ENCODE measurements at regions not wholly inside any gene's neighbourhood (a gene's known extent, or its start where the extent isn't known, plus 50 kb on each side); places are given as distances from the start of the nearest gene placed in this dataset.
A peak's percentile ranks its signal among the peaks of the same experiment; 100 is the strongest.

GRCh38 chr4:11636031-11636430 is 207.3 kb upstream of the HS3ST1 start:
- Histone ChIP-seq H3K4me3 (no peak overlapping the region), H3K27ac (no peak overlapping the region), H3K4me1 (no peaks in the 10 kb centered on the region), H3K27me3 (ENCODE audit: low read depth) (no peaks in the 10 kb centered on the region), H3K36me3 (no peaks in the 10 kb centered on the region), H3K9me3 (no peaks in the 10 kb centered on the region)
- TF ChIP-seq CTCF (IDR thresholded peaks at IDR 0.05), result no peak
- intact Hi-C loops (cut with DNase I), result no loop called here
- DNase-seq (no peak), ATAC-seq (no peak)

GRCh38 chr4:11635342-11635741 is 206.6 kb upstream of the HS3ST1 start:
- DNase-seq (no peak), ATAC-seq (peak; percentile 42 to 51)
- H3K27ac ChIP-seq, result no peak overlapping the region
- H3K27me3 ChIP-seq (ENCODE audit: low read depth), result no peaks in the 10 kb centered on the region
- no peak overlapping the region for H3K4me3 ChIP-seq
- no peaks in the 10 kb centered on the region for H3K4me1 ChIP-seq
- intact Hi-C loops (cut with DNase I), result no loop called here
- no peak for TF ChIP-seq CTCF (IDR thresholded peaks at IDR 0.05)
- no peaks in the 10 kb centered on the region for H3K9me3 ChIP-seq
- no peaks in the 10 kb centered on the region for H3K36me3 ChIP-seq

- no peak for ATAC-seq
- Histone ChIP-seq H3K9me3 (no peaks in the 10 kb centered on the region), H3K27ac (no peak overlapping the region), H3K27me3 (ENCODE audit: low read depth) (no peaks in the 10 kb centered on the region), H3K36me3 (no peaks in the 10 kb centered on the region), H3K4me1 (no peaks in the 10 kb centered on the region), H3K4me3 (no peak overlapping the region)
- TF ChIP-seq CTCF (IDR thresholded peaks at IDR 0.05), result no peak
- no peak for DNase-seq
- intact Hi-C loops (cut with DNase I), result no loop called here
Measured at GRCh38 chr4:11634283-11634682, 205.6 kb upstream of the HS3ST1 start.

GRCh38 chr4:11633430-11633829 is 204.7 kb upstream of the HS3ST1 start:
- H3K36me3 ChIP-seq, result no peaks in the 10 kb centered on the region
- H3K4me3 ChIP-seq, result no peak overlapping the region
- DNase-seq, result no peak
- ATAC-seq, result no peak
- no peak overlapping the region for H3K27ac ChIP-seq
- no peaks in the 10 kb centered on the region for H3K27me3 ChIP-seq (ENCODE audit: low read depth)
- no peaks in the 10 kb centered on the region for H3K4me1 ChIP-seq
- intact Hi-C loops (cut with DNase I), result no loop called here
- no peaks in the 10 kb centered on the region for H3K9me3 ChIP-seq
- TF ChIP-seq CTCF (IDR thresholded peaks at IDR 0.05), result no peak

- TF ChIP-seq CTCF (IDR thresholded peaks at IDR 0.05), result no peak
- DNase-seq, result no peak
- Histone ChIP-seq H3K4me1 (no peaks in the 10 kb centered on the region), H3K27me3 (ENCODE audit: low read depth) (no peaks in the 10 kb centered on the region), H3K9me3 (no peaks in the 10 kb centered on the region), H3K36me3 (no peaks in the 10 kb centered on the region), H3K4me3 (no peak overlapping the region), H3K27ac (no peak overlapping the region)
- intact Hi-C loops (cut with DNase I), result no loop called here
- no peak for ATAC-seq
Measured at GRCh38 chr4:11632483-11632882, 203.8 kb upstream of the HS3ST1 start.

- no peak for TF ChIP-seq CTCF (IDR thresholded peaks at IDR 0.05)
- DNase-seq, result no peak
- no peak overlapping the region for H3K4me3 ChIP-seq
- no peaks in the 10 kb centered on the region for H3K9me3 ChIP-seq
- H3K36me3 ChIP-seq, result no peaks in the 10 kb centered on the region
- intact Hi-C loops (cut with DNase I), result no loop called here
- no peaks in the 10 kb centered on the region for H3K27me3 ChIP-seq (ENCODE audit: low read depth)
- no peak for ATAC-seq
- H3K27ac ChIP-seq, result no peak overlapping the region
- H3K4me1 ChIP-seq, result no peaks in the 10 kb centered on the region
Measured at GRCh38 chr4:11632025-11632424, 203.3 kb upstream of the HS3ST1 start.

Measured in lower lobe of right lung (tissue), 2 donors.